A172 (cell line): ENCODE measurements at regions not wholly inside any gene's neighbourhood (a gene's known extent, or its start where the extent isn't known, plus 50 kb on each side); places are given as distances from the start of the nearest gene placed in this dataset.
A peak's percentile ranks its signal among the peaks of the same experiment; 100 is the strongest.

Source experiments
- DNase-seq: peaks from one replicate; pipeline ENCODE4 v3.0.0-alpha.2; 2015; ENCODE audit warnings: low spot score

DNA sequence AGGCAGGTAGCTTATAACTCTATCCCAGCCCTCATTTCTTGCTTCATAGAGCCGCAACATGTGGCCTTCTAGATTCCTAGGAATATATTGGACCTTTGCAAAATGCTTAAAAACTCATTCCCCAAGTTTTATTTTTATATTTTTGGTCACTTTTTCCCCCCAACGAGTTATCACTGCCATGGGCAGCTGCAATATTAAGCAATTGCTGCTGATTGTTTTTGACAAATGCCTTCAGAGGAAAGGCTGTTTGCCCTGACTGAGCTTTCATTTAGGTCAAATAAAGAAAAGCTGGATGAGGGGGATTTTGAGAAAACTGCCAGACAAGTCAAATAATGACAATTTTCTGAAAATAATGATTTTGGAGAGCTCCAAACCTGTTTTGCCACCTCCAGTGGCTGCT lies 976.9 kb upstream of the MBL2 start:
- DNase-seq, result no peak

DNA sequence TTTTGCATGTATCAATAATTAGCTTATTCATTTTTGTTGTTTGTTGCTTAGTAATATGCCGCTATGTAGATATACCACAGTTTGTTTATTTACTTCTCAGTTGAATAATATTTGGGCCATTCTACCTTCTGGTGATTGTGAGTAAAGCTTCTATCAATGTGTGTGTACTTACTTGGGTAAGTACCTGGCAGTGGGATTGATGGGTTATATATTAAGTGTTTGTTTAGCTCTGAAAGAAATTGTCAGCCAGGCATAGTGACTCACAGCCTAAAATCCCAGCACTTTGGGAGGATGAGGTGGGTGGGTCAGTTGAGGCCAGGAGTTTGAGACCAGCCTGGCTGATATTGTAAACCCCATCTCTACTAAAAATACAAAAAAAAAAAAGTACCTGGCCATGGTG lies 975.7 kb upstream of the MBL2 start:
- DNase-seq, result no peak

DNA sequence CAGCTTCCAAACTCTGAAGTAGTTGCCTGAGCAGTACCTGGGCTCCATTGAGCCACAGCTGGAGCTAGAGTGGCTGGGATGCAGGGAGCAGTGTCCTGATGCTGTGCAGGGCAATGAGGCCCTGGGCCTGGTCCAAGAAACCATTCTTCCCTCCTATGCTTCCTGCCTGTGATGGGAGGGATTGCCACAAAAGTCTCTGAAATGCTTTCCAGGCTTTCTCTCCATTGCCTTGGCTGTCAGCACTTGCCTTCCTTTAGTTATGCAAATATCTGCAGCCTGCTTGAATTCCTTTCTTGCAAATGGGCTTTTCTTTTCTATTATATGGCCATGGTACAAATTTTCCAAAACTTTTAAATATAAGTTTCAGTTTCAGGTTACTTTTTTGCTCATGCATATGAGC lies 972.2 kb upstream of the MBL2 start:
- no peak for DNase-seq

GRCh38 chr10:53744176-53744575 lies 971.6 kb upstream of the MBL2 start:
- no peak for DNase-seq

- no peak for DNase-seq
These were observed 964.5 kb upstream of the MBL2 start for GRCh38 chr10:53737132-53737531.

GRCh38 chr10:53726921-53727320 lies 954.3 kb upstream of the MBL2 start:
- DNase-seq, result no peak

GRCh38 chr10:53724581-53724980 lies 952.0 kb upstream of the MBL2 start:
- DNase-seq, result no peak

DNA sequence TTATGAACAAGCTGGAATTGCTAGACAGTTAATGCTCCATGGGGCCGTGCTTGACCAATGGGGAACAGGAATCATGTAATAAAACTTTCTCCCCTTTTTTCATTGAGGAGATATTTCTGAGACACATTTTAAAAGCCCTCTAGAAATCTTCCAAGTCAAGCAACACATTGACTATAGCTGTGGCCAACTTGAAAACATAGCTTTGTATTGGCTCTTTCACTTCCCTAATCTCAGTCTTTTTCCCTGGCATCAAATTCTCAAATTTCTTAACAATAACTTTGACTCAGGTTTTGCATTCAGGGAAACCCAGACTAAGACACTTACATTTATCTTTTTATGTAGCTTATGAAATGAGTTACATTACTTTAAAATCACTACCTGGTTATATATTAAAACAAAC lies 947.1 kb upstream of the MBL2 start:
- no peak for DNase-seq

- no peak for DNase-seq
These were observed 943.6 kb upstream of the MBL2 start for GRCh38 chr10:53716156-53716555.

- DNase-seq, result no peak
These were observed 940.8 kb upstream of the MBL2 start for GRCh38 chr10:53713431-53713830.

- no peak for DNase-seq
These were observed 929.9 kb upstream of the MBL2 start for GRCh38 chr10:53702489-53702888.

DNA sequence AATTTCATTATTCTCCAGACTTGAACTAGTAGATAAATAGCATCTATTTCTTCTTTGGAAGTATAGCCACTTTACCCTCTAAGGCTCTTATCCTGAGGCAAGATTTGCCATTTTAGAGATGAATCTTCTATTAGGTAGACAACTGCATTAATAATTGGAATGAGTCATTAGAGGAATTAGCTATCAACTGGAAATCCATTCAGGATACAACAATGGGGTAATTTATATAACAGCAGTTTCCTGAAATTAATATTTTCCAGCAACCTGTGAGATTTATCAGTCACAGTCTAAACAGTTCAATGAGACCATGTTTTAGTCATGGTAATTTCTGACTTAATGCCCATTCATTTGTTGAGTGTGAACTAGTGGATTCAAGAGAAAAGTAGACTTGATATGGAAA lies 928.6 kb upstream of the MBL2 start:
- DNase-seq, result no peak

GRCh38 chr10:53700278-53700677 lies 927.7 kb upstream of the MBL2 start:
- no peak for DNase-seq

GRCh38 chr10:53699684-53700083 lies 927.1 kb upstream of the MBL2 start:
- no peak for DNase-seq

- DNase-seq, result no peak
These were observed 926.6 kb upstream of the MBL2 start for GRCh38 chr10:53699231-53699630.

- DNase-seq, result peak; percentile 64
These were observed 924.5 kb upstream of the MBL2 start for GRCh38 chr10:53697038-53697437.

GRCh38 chr10:53690524-53691240 lies 918.1 kb upstream of the MBL2 start:
- no peak for DNase-seq

DNA sequence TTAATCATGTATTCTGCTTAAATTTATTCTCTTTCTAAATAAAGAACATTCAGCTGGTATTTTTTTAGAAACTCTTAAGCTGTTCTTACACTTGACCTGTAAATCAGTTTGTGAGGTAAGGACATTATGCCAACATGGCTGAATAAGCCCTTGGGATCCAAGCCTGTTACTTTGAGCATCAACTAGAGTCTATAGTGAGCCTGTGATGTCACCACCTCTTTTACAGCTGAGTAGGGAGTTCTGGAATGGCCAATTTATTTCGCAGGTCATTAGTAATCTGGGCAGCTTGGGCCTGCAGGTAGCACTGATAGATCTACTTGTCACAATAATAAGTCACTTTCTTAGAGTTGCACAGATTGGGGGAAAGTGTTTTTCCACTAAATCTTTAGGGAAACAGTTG lies 915.2 kb upstream of the MBL2 start:
- no peak for DNase-seq

- no peak for DNase-seq
These were observed 910.3 kb upstream of the MBL2 start for GRCh38 chr10:53682885-53683284.

GRCh38 chr10:53682458-53682857 lies 909.9 kb upstream of the MBL2 start:
- no peak for DNase-seq

DNA sequence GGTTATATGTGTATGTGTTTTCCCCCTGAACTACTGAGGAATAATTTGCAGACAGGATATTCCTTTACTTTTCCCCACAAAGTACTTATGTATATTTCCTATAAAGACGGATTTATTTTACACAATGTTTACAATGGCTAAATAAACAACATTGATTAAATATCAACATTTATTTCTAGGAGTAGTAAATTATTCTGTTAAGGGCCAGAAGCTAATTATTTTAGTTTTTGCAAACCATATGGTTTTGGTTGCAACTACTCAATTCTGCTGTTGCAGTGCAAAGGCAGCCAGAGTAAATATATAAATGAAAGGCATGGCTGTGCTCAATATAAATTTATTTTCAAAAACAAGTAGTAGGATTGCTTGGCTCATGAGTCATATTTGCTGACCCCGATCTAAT lies 907.1 kb upstream of the MBL2 start:
- DNase-seq, result no peak

DNA sequence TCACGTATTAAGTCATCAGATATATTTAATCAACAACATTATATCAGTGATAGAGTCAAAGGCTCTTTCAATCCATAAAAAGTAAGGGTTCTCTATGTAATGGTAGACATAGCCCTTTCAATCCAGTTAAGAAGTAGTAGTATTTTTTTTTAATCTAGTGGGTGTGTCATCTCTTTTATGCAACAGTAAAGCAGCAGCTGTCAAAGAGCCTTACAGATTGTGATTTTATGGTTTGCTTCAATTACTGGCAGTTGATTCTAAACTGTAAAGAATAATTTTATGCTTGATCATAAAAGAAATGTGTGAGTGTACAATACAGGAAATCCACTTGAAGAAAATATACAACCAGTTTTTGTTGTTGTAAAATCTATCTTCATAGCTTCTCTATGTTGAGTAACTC lies 902.6 kb upstream of the MBL2 start:
- DNase-seq, result no peak

DNA sequence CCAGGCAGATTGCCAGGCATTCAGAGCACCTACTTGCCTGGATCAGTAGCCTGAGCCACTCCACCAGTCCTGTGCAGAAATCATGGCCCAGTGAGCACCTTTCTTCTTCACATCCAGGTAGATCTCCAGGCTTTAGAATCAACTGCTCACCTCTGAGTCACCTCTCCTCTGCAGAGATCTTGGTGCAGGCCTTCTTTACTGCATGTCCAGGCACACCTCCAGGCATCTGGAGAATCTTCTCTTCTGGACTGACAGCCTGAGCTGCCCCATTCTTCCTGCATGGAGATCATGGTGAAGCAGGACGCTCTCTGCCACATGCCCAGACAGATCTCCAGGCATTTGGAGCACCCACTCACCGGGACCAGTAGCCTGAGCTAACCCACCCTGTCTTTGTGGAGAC lies 894.5 kb upstream of the MBL2 start:
- no peak for DNase-seq

GRCh38 chr10:53664282-53665019 lies 891.9 kb upstream of the MBL2 start:
- peak; percentile 4 for DNase-seq
